ENCODE measurements at regions not wholly inside any gene's neighbourhood (a gene's known extent, or its start where the extent isn't known, plus 50 kb on each side); places are given as distances from the start of the nearest gene placed in this dataset.

- TF ChIP-seq CTCF (IDR thresholded peaks at IDR 0.05) (no peak), POLR2A (IDR thresholded peaks at IDR 0.05) (no peak), POLR2AphosphoS5 (IDR thresholded peaks at IDR 0.05) (no peak)
These were observed 776.0 kb downstream of the GLUD2 start for GRCh38 chrX:121823406-121823805.
